ENCODE measurements at regions not wholly inside any gene's neighbourhood (a gene's known extent, or its start where the extent isn't known, plus 50 kb on each side); places are given as distances from the start of the nearest gene placed in this dataset.

- no peak for TF ChIP-seq CTCF (IDR thresholded peaks at IDR 0.05; ENCODE audit: poor library complexity, severe bottlenecking)
- no peak overlapping the region for H3K4me3 ChIP-seq (ENCODE audit: severe bottlenecking)
- DNase-seq (ENCODE audit: low spot score): no peak
- no peaks in the 10 kb centered on the region for H3K36me3 ChIP-seq (ENCODE audit: low read depth)
- no peaks in the 10 kb centered on the region for H3K27me3 ChIP-seq (ENCODE audit: insufficient read depth, poor library complexity, severe bottlenecking)
- ATAC-seq (ENCODE audit: low read depth): no peak
- H3K4me1 ChIP-seq (ENCODE audit: insufficient read depth, poor library complexity, severe bottlenecking): peaks cover 6% of the 10 kb centered on the region
- H3K9me3 ChIP-seq (ENCODE audit: severe bottlenecking): no peaks in the 10 kb centered on the region
- H3K27ac ChIP-seq (ENCODE audit: poor library complexity, severe bottlenecking): no peak overlapping the region
These were observed 77.3 kb downstream of the CNTN3 start for GRCh38 chr3:74537164-74537563.

DNA sequence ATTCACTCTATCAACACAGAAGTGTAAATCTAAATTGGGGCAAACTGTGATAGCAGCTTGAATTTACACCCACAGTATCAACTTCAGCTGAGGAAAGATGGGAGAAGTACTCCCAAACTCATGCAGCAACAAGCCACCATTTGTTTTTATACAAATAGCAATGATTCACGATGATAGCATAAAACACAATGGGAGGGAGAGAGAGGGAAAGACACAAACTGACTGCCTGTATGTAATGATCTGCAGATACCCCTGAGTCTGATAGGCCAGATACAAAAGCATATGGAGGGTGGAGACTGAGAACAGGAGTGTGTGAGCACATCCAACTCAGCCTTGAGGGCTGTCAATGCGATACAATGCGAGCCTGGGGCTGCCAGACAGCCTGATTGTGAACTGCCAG lies 79.2 kb downstream of the CNTN3 start:
- DNase-seq (ENCODE audit: low spot score) (no peak), ATAC-seq (ENCODE audit: low read depth) (no peak)
- peaks cover 11% of the 10 kb centered on the region for H3K4me1 ChIP-seq (ENCODE audit: insufficient read depth, poor library complexity, severe bottlenecking)

GRCh38 chr3:74534611-74535010 lies 79.8 kb downstream of the CNTN3 start:
- DNase-seq (ENCODE audit: low spot score) (no peak), ATAC-seq (ENCODE audit: low read depth) (no peak)
- Histone ChIP-seq H3K27me3 (ENCODE audit: insufficient read depth, poor library complexity, severe bottlenecking) (no peaks in the 10 kb centered on the region), H3K27ac (ENCODE audit: poor library complexity, severe bottlenecking) (no peak overlapping the region), H3K4me3 (ENCODE audit: severe bottlenecking) (no peak overlapping the region), H3K4me1 (ENCODE audit: insufficient read depth, poor library complexity, severe bottlenecking) (peaks cover 11% of the 10 kb centered on the region), H3K36me3 (ENCODE audit: low read depth) (no peaks in the 10 kb centered on the region), H3K9me3 (ENCODE audit: severe bottlenecking) (no peaks in the 10 kb centered on the region)
- TF ChIP-seq CTCF (IDR thresholded peaks at IDR 0.05; ENCODE audit: poor library complexity, severe bottlenecking): no peak

More for the DNA sequence above, 79.2 kb downstream of the CNTN3 start:
- H3K27me3 ChIP-seq (ENCODE audit: insufficient read depth, poor library complexity, severe bottlenecking): no peaks in the 10 kb centered on the region
- no peak overlapping the region for H3K27ac ChIP-seq (ENCODE audit: poor library complexity, severe bottlenecking)
- H3K9me3 ChIP-seq (ENCODE audit: severe bottlenecking): no peaks in the 10 kb centered on the region
- no peak for TF ChIP-seq CTCF (IDR thresholded peaks at IDR 0.05; ENCODE audit: poor library complexity, severe bottlenecking)
- no peaks in the 10 kb centered on the region for H3K36me3 ChIP-seq (ENCODE audit: low read depth)
- H3K4me3 ChIP-seq (ENCODE audit: severe bottlenecking): no peak overlapping the region

GRCh38 chr3:74532446-74532845 lies 82.0 kb downstream of the CNTN3 start:
- Histone ChIP-seq H3K9me3 (ENCODE audit: severe bottlenecking) (no peaks in the 10 kb centered on the region), H3K27ac (ENCODE audit: poor library complexity, severe bottlenecking) (peak overlapping the region; percentile 51), H3K4me1 (ENCODE audit: insufficient read depth, poor library complexity, severe bottlenecking) (peaks cover 11% of the 10 kb centered on the region), H3K27me3 (ENCODE audit: insufficient read depth, poor library complexity, severe bottlenecking) (no peaks in the 10 kb centered on the region), H3K36me3 (ENCODE audit: low read depth) (no peaks in the 10 kb centered on the region), H3K4me3 (ENCODE audit: severe bottlenecking) (no peak overlapping the region)
- peak; percentile 52 for DNase-seq (ENCODE audit: low spot score)
- TF ChIP-seq CTCF (IDR thresholded peaks at IDR 0.05; ENCODE audit: poor library complexity, severe bottlenecking): no peak
- ATAC-seq (ENCODE audit: low read depth): peak; percentile 96

GRCh38 chr3:74531491-74531890 lies 83.0 kb downstream of the CNTN3 start:
- Histone ChIP-seq H3K27me3 (ENCODE audit: insufficient read depth, poor library complexity, severe bottlenecking) (no peaks in the 10 kb centered on the region), H3K27ac (ENCODE audit: poor library complexity, severe bottlenecking) (peak overlapping the region; percentile 51), H3K36me3 (ENCODE audit: low read depth) (no peaks in the 10 kb centered on the region), H3K9me3 (ENCODE audit: severe bottlenecking) (no peaks in the 10 kb centered on the region), H3K4me3 (ENCODE audit: severe bottlenecking) (no peak overlapping the region), H3K4me1 (ENCODE audit: insufficient read depth, poor library complexity, severe bottlenecking) (peaks cover 11% of the 10 kb centered on the region)
- no peak for TF ChIP-seq CTCF (IDR thresholded peaks at IDR 0.05; ENCODE audit: poor library complexity, severe bottlenecking)
- ATAC-seq (ENCODE audit: low read depth): peak; percentile 49; the same call in 2 of the 3 replicates
- no peak for DNase-seq (ENCODE audit: low spot score)

Measured in RWPE2 (cell line).